Astrocyte (in vitro differentiated cells and primary cell): ENCODE measurements at regions not wholly inside any gene's neighbourhood (a gene's known extent, or its start where the extent isn't known, plus 50 kb on each side); places are given as distances from the start of the nearest gene placed in this dataset.

ENCODE experiments used
- CTCF ChIP-seq: IDR thresholded peaks from 2 replicates; pipeline ENCODE4 v1.5.1; 2011; ENCODE audit warnings: low read depth, mild to moderate bottlenecking, inconsistent platforms, low read length, moderate library complexity; ENCODE audit not compliant: insufficient read depth
- EZH2 ChIP-seq: IDR thresholded peaks from 2 replicates; pipeline ENCODE4 v1.6.1; 2012; ENCODE audit warnings: mild to moderate bottlenecking, low read length, inconsistent platforms; ENCODE audit not compliant: insufficient read depth

GRCh38 chr5:10853154-10853553, 92.1 kb upstream of the DAP start:
- TF ChIP-seq CTCF (no peak), EZH2 (no peak)
